ENCODE measurements at regions not wholly inside any gene's neighbourhood (a gene's known extent, or its start where the extent isn't known, plus 50 kb on each side); places are given as distances from the start of the nearest gene placed in this dataset.

DNA sequence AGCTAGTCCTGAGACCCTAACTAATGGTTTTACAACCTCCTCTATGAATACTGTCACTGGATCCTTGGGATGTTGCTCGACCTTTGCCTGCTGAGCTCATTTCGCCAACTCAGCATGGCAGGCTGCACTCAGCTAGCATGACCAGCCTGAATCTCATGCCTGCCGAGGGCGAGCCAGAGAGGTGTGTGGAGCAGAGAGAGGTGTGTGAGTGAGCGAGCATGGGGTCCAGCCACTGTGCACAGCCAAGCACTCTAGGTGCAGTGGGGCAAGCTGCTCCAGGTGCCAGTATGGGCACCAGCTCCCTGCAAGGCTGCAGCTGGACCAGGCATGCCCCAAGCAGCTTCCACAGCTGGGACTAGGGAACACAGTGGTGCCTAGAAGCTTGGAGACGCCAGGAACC is 410.9 kb downstream of the PCDH10 start:
- TF ChIP-seq CTCF (IDR thresholded peaks at IDR 0.05; ENCODE audit: low read depth, low read length, missing input control) (no peak), EGR1 (IDR thresholded peaks at IDR 0.05; ENCODE audit: low read depth in 2 of 2) (no peak), YY1 (IDR thresholded peaks at IDR 0.05) (no peak)
